IPS-20b (cell line): ENCODE measurements at regions not wholly inside any gene's neighbourhood (a gene's known extent, or its start where the extent isn't known, plus 50 kb on each side); places are given as distances from the start of the nearest gene placed in this dataset.
"Not testable (repeated sequence)": the region's sequence is repeated elsewhere in the genome, so short reads cannot be mapped to it uniquely, and the experiment has no call there.

Experiments used
- H3K27ac ChIP-seq: one replicate; pipeline ENCODE4 v1.5.1; 2013; ENCODE audit warnings: low read length
- H3K27me3 ChIP-seq: 2 replicates; pipeline ENCODE4 v1.6.1; 2013; ENCODE audit warnings: mild to moderate bottlenecking, low read length, inconsistent platforms; ENCODE audit not compliant: insufficient read depth
- H3K36me3 ChIP-seq: 2 replicates; pipeline ENCODE4 v1.6.1; 2013; ENCODE audit warnings: low read depth, mild to moderate bottlenecking, inconsistent platforms, low read length, moderate library complexity; ENCODE audit not compliant: insufficient read depth
- H3K4me1 ChIP-seq: 2 replicates; pipeline ENCODE4 v1.6.1; 2013; ENCODE audit warnings: mild to moderate bottlenecking, control low read depth, inconsistent platforms, low read length, moderate library complexity; ENCODE audit not compliant: insufficient read depth
- H3K4me3 ChIP-seq: 2 replicates; pipeline ENCODE4 v1.5.1; 2013; ENCODE audit warnings: mild to moderate bottlenecking, low read length, inconsistent platforms
- H3K9ac ChIP-seq: 2 replicates; pipeline ENCODE4 v1.6.1; 2013; ENCODE audit warnings: low read depth, mild to moderate bottlenecking, inconsistent platforms, low read length, moderate library complexity
- H3K9me3 ChIP-seq: 2 replicates; pipeline ENCODE4 v1.6.1; 2013; ENCODE audit warnings: mild to moderate bottlenecking, low read depth, low read length, inconsistent platforms; ENCODE audit not compliant: insufficient read depth

- Histone ChIP-seq H3K9me3 (peaks cover 5% of the 10 kb centered on the region; the same call in 1 of the 2 replicates), H3K4me3 (no peak overlapping the region), H3K27ac (no peak overlapping the region), H3K9ac (no peak overlapping the region), H3K4me1 (peaks cover 7% of the 10 kb centered on the region; the same call in 1 of the 2 replicates), H3K36me3 (no peaks in the 10 kb centered on the region), H3K27me3 (no peaks in the 10 kb centered on the region)
Observed at GRCh38 chr6:85868685-85869084, 226.0 kb upstream of the SYNCRIP start.

- no peaks in the 10 kb centered on the region for H3K36me3 ChIP-seq
- H3K9ac ChIP-seq: no peak overlapping the region
- no peak overlapping the region for H3K27ac ChIP-seq
- H3K27me3 ChIP-seq: no peaks in the 10 kb centered on the region
- peaks cover 5% of the 10 kb centered on the region; the same call in 1 of the 2 replicates for H3K9me3 ChIP-seq
- peaks cover 7% of the 10 kb centered on the region; the same call in 1 of the 2 replicates for H3K4me1 ChIP-seq
- no peak overlapping the region for H3K4me3 ChIP-seq
Observed at GRCh38 chr6:85867595-85867994, 224.9 kb upstream of the SYNCRIP start.

- H3K9ac ChIP-seq: no peak overlapping the region
- H3K9me3 ChIP-seq: peaks cover 5% of the 10 kb centered on the region; the same call in 1 of the 2 replicates
- H3K27ac ChIP-seq: no peak overlapping the region
- no peak overlapping the region for H3K4me3 ChIP-seq
- no peaks in the 10 kb centered on the region for H3K27me3 ChIP-seq
- H3K36me3 ChIP-seq: no peaks in the 10 kb centered on the region
- H3K4me1 ChIP-seq: peaks cover 7% of the 10 kb centered on the region; the same call in 1 of the 2 replicates
Observed at GRCh38 chr6:85866758-85867401, 224.2 kb upstream of the SYNCRIP start.

- Histone ChIP-seq H3K4me3 (no peak overlapping the region), H3K4me1 (peaks cover 7% of the 10 kb centered on the region; the same call in 1 of the 2 replicates), H3K36me3 (no peaks in the 10 kb centered on the region), H3K9me3 (peaks cover 5% of the 10 kb centered on the region; the same call in 1 of the 2 replicates), H3K27me3 (no peaks in the 10 kb centered on the region), H3K27ac (no peak overlapping the region), H3K9ac (no peak overlapping the region)
Observed at GRCh38 chr6:85866370-85866730, 223.7 kb upstream of the SYNCRIP start.

- no peaks in the 10 kb centered on the region for H3K27me3 ChIP-seq
- no peak overlapping the region for H3K4me3 ChIP-seq
- no peak overlapping the region for H3K9ac ChIP-seq
- no peak overlapping the region for H3K27ac ChIP-seq
- H3K36me3 ChIP-seq: no peaks in the 10 kb centered on the region
- peaks cover 7% of the 10 kb centered on the region; the same call in 1 of the 2 replicates for H3K4me1 ChIP-seq
- peaks cover 5% of the 10 kb centered on the region; the same call in 1 of the 2 replicates for H3K9me3 ChIP-seq
Observed at GRCh38 chr6:85865420-85866369, 223.0 kb upstream of the SYNCRIP start.

- no peak overlapping the region for H3K27ac ChIP-seq
- no peaks in the 10 kb centered on the region for H3K9me3 ChIP-seq
- no peak overlapping the region for H3K9ac ChIP-seq
- no peaks in the 10 kb centered on the region for H3K27me3 ChIP-seq
- H3K4me1 ChIP-seq: peaks cover 7% of the 10 kb centered on the region; the same call in 1 of the 2 replicates
- no peaks in the 10 kb centered on the region for H3K36me3 ChIP-seq
- no peak overlapping the region for H3K4me3 ChIP-seq
Observed at GRCh38 chr6:85864453-85865401, 222.0 kb upstream of the SYNCRIP start.

- Histone ChIP-seq H3K4me1 (no peaks in the 10 kb centered on the region), H3K27ac (no peak overlapping the region), H3K36me3 (no peaks in the 10 kb centered on the region), H3K4me3 (no peak overlapping the region), H3K9me3 (no peaks in the 10 kb centered on the region), H3K9ac (no peak overlapping the region), H3K27me3 (no peaks in the 10 kb centered on the region)
Observed at GRCh38 chr6:85856235-85856634, 213.5 kb upstream of the SYNCRIP start.

- not testable (repeated sequence) for H3K9ac ChIP-seq, H3K27me3 ChIP-seq, H3K4me1 ChIP-seq, H3K27ac ChIP-seq, H3K36me3 ChIP-seq, H3K4me3 ChIP-seq
- peaks cover 31% of the 10 kb centered on the region for H3K9me3 ChIP-seq
Observed at GRCh38 chr6:85838351-85839119, 195.8 kb upstream of the SYNCRIP start.

GRCh38 chr6:85828973-85829372 is 186.3 kb upstream of the SYNCRIP start:
- H3K9ac ChIP-seq: no peak overlapping the region
- H3K4me1 ChIP-seq: no peaks in the 10 kb centered on the region
- H3K27ac ChIP-seq: no peak overlapping the region

GRCh38 chr6:85826997-85827396 is 184.3 kb upstream of the SYNCRIP start:
- Histone ChIP-seq H3K4me3 (no peak overlapping the region), H3K36me3 (no peaks in the 10 kb centered on the region), H3K9me3 (peaks cover 15% of the 10 kb centered on the region)

More at GRCh38 chr6:85828973-85829372, 186.3 kb upstream of the SYNCRIP start:
- Histone ChIP-seq H3K36me3 (no peaks in the 10 kb centered on the region), H3K27me3 (no peaks in the 10 kb centered on the region), H3K9me3 (peaks cover 10% of the 10 kb centered on the region; the same call in 1 of the 2 replicates), H3K4me3 (no peak overlapping the region)

More at GRCh38 chr6:85826997-85827396, 184.3 kb upstream of the SYNCRIP start:
- no peak overlapping the region for H3K9ac ChIP-seq
- no peak overlapping the region for H3K27ac ChIP-seq
- H3K27me3 ChIP-seq: no peaks in the 10 kb centered on the region
- H3K4me1 ChIP-seq: no peaks in the 10 kb centered on the region
